ENCODE measurements at regions not wholly inside any gene's neighbourhood (a gene's known extent, or its start where the extent isn't known, plus 50 kb on each side); places are given as distances from the start of the nearest gene placed in this dataset.

- TF ChIP-seq FOXM1 (IDR thresholded peaks at IDR 0.05; ENCODE audit: borderline replicate concordance, low read depth) (no peak), TEAD4 (IDR thresholded peaks at IDR 0.05) (no peak), NFIC (IDR thresholded peaks at IDR 0.05) (no peak), CEBPB (IDR thresholded peaks at IDR 0.05) (no peak), YY1 (IDR thresholded peaks at IDR 0.05; ENCODE audit: low read depth) (no peak), RAD21 (IDR thresholded peaks at IDR 0.05; ENCODE audit: low read depth) (no peak), EP300 (IDR thresholded peaks at IDR 0.05; ENCODE audit: borderline replicate concordance) (no peak), TCF12 (IDR thresholded peaks at IDR 0.05; ENCODE audit: low read depth) (no peak), TAF1 (IDR thresholded peaks at IDR 0.05; ENCODE audit: low read depth) (no peak), CREB1 (IDR thresholded peaks at IDR 0.05; ENCODE audit: low read depth) (no peak)
- TF ChIP-seq, protein P1, sequence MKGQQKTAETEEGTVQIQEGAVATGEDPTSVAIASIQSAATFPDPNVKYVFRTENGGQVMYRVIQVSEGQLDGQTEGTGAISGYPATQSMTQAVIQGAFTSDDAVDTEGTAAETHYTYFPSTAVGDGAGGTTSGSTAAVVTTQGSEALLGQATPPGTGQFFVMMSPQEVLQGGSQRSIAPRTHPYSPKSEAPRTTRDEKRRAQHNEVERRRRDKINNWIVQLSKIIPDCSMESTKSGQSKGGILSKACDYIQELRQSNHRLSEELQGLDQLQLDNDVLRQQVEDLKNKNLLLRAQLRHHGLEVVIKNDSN (IDR thresholded peaks at IDR 0.05): no peak
Observed at GRCh38 chr3:165549037-165549436, 288.2 kb downstream of the BCHE start.

DNA sequence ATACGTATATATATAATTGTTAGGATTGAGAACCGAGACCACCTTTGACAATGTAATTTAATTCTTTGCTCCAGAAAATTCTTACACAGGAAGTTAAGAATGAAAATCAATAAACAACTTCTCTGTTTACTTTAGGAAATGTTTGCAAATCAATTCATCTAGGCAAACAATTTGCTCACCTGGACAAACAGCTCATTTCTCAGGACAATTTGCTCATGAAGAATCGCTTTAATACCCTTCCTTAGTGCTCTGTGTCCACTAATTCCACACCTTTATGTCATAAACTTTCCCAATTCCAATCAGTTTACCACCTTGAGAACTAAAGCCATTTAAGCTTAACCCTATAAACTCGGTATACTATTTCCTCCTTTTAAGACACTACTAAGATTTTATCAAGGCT lies 292.2 kb downstream of the BCHE start:
- TF ChIP-seq TAF1 (IDR thresholded peaks at IDR 0.05; ENCODE audit: low read depth): no peak
- TF ChIP-seq RAD21 (IDR thresholded peaks at IDR 0.05; ENCODE audit: low read depth): no peak
- TF ChIP-seq REST (IDR thresholded peaks at IDR 0.05; ENCODE audit: low read depth): no peak
- TF ChIP-seq ZBTB7A (IDR thresholded peaks at IDR 0.05; ENCODE audit: low read depth): no peak
- TF ChIP-seq CEBPB (IDR thresholded peaks at IDR 0.05): no peak
- no peak for TF ChIP-seq EP300 (IDR thresholded peaks at IDR 0.05; ENCODE audit: borderline replicate concordance)
- TF ChIP-seq, protein P2, sequence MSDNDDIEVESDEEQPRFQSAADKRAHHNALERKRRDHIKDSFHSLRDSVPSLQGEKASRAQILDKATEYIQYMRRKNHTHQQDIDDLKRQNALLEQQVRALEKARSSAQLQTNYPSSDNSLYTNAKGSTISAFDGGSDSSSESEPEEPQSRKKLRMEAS (IDR thresholded peaks at IDR 0.05): no peak
- TF ChIP-seq YY1 (IDR thresholded peaks at IDR 0.05; ENCODE audit: low read depth): no peak
- no peak for TF ChIP-seq CREB1 (IDR thresholded peaks at IDR 0.05; ENCODE audit: low read depth)
- no peak for TF ChIP-seq TEAD4 (IDR thresholded peaks at IDR 0.05)
- TF ChIP-seq TCF12 (IDR thresholded peaks at IDR 0.05; ENCODE audit: low read depth): no peak
- TF ChIP-seq, protein P1 (IDR thresholded peaks at IDR 0.05): no peak
- TF ChIP-seq EGR1 (IDR thresholded peaks at IDR 0.05): no peak
- TF ChIP-seq NFIC (IDR thresholded peaks at IDR 0.05): no peak
- TF ChIP-seq FOXM1 (IDR thresholded peaks at IDR 0.05; ENCODE audit: borderline replicate concordance, low read depth): no peak

DNA sequence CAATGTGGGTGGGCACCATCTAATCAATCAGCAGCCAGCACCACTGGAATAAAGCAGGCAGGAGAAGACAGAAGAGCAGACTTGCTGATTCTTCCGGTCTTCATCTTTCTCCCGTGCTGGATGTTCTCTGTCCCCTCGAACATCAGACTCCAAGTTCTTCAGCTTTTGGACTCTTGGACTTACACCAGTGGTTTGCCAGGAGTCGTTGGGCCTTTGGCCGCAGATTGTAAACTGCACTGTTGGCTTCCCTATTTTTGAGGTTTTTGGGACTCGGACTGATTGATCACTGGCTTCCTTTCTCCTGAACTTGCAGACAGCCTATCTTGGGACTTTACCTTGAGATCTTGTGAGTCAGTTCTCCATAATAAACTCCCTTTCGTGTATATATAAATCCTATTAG lies 292.8 kb downstream of the BCHE start:
- TF ChIP-seq EGR1 (IDR thresholded peaks at IDR 0.05): no peak

DNA sequence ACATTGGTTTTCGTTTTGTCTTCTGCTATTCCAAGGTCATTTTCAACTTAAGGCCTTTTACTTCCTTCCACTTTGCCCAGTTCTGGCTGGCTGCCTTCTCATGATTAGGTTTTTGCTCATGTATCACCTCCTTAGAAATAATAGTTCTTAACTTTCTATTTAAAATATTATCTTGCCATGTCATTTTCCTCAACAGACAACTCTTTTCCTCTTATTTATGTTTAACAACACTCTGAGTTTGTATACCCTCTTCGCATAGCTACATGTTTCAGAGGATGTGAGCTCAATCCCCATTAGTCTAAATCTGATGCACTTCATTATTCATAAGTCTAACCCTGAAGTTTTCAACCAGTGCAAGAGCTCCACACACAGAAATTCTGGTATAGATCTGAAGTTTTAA lies 299.1 kb downstream of the BCHE start:
- no peak for TF ChIP-seq REST (IDR thresholded peaks at IDR 0.05; ENCODE audit: low read depth)
- TF ChIP-seq EGR1 (IDR thresholded peaks at IDR 0.05): no peak
- TF ChIP-seq CEBPB (IDR thresholded peaks at IDR 0.05): no peak
- TF ChIP-seq, protein P1 (IDR thresholded peaks at IDR 0.05): no peak
- no peak for TF ChIP-seq TAF1 (IDR thresholded peaks at IDR 0.05; ENCODE audit: low read depth)
- TF ChIP-seq TCF12 (IDR thresholded peaks at IDR 0.05; ENCODE audit: low read depth): no peak
- no peak for TF ChIP-seq TEAD4 (IDR thresholded peaks at IDR 0.05)
- TF ChIP-seq FOXM1 (IDR thresholded peaks at IDR 0.05; ENCODE audit: borderline replicate concordance, low read depth): no peak
- TF ChIP-seq CREB1 (IDR thresholded peaks at IDR 0.05; ENCODE audit: low read depth): no peak
- TF ChIP-seq, protein P2 (IDR thresholded peaks at IDR 0.05): no peak
- no peak for TF ChIP-seq NFIC (IDR thresholded peaks at IDR 0.05)
- TF ChIP-seq ZBTB7A (IDR thresholded peaks at IDR 0.05; ENCODE audit: low read depth): no peak
- no peak for TF ChIP-seq EP300 (IDR thresholded peaks at IDR 0.05; ENCODE audit: borderline replicate concordance)
- TF ChIP-seq RAD21 (IDR thresholded peaks at IDR 0.05; ENCODE audit: low read depth): no peak
- TF ChIP-seq YY1 (IDR thresholded peaks at IDR 0.05; ENCODE audit: low read depth): no peak

DNA sequence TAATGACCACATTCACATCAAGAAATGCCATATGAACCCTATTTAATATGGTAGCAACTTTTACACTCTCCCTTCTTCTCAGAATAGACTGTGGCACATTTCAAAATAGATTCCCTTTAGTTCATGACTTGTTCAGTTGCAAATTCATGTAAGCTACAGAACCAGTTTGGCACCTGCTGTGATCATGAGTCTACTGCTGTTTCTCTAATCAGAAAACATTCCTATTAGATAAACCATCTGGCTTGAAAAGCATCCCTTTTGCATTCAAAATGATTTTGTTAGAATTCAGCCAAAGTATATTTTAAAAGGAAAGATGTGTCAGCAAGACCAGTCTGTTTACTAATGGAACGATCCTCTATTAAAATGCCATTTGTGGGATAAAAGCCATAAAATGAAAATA lies 304.4 kb downstream of the BCHE start:
- TF ChIP-seq TEAD4 (IDR thresholded peaks at IDR 0.05): no peak
- TF ChIP-seq TCF12 (IDR thresholded peaks at IDR 0.05; ENCODE audit: low read depth): no peak
- TF ChIP-seq NFIC (IDR thresholded peaks at IDR 0.05): no peak
- TF ChIP-seq, protein P2 (IDR thresholded peaks at IDR 0.05): no peak

- TF ChIP-seq RAD21 (IDR thresholded peaks at IDR 0.05; ENCODE audit: low read depth): no peak
- no peak for TF ChIP-seq TAF1 (IDR thresholded peaks at IDR 0.05; ENCODE audit: low read depth)
- no peak for TF ChIP-seq NFIC (IDR thresholded peaks at IDR 0.05)
- TF ChIP-seq, protein P1 (IDR thresholded peaks at IDR 0.05): no peak
- TF ChIP-seq CREB1 (IDR thresholded peaks at IDR 0.05; ENCODE audit: low read depth): no peak
- no peak for TF ChIP-seq TEAD4 (IDR thresholded peaks at IDR 0.05)
Observed at GRCh38 chr3:165529451-165529850, 307.8 kb downstream of the BCHE start.

Measured in Ishikawa (cell line).